ENCODE measurements at regions not wholly inside any gene's neighbourhood (a gene's known extent, or its start where the extent isn't known, plus 50 kb on each side); places are given as distances from the start of the nearest gene placed in this dataset.
A peak's percentile ranks its signal among the peaks of the same experiment; 100 is the strongest.
"Not testable (repeated sequence)": the region's sequence is repeated elsewhere in the genome, so short reads cannot be mapped to it uniquely, and the experiment has no call there.

GRCh38 chr11:67849766-67850165 lies 154.1 kb downstream of the UNC93B1 start:
- WGBS: 96% methylated on average over 7 of the region's 7 CpGs
- H3K27ac ChIP-seq (ENCODE audit: low read depth in 1 of 2, low read length in 1 of 2); H3K4me3 ChIP-seq (ENCODE audit: low read length in 2 of 2); H3K27me3 ChIP-seq (ENCODE audit: control insufficient read depth in 2 of 2, insufficient read depth in 1 of 2, low read length in 1 of 2); H3K4me1 ChIP-seq (ENCODE audit: control insufficient read depth in 2 of 2, insufficient read depth in 2 of 2, low read length in 2 of 2); DNase-seq (ENCODE audit: low read depth in 6 of 9, low spot score in 9 of 9); H3K36me3 ChIP-seq (ENCODE audit: control insufficient read depth in 2 of 2, insufficient read depth in 2 of 2, low read length in 1 of 2); H3K9me3 ChIP-seq (ENCODE audit: control insufficient read depth in 2 of 2, insufficient read depth in 1 of 2, low read length in 1 of 2): not testable (repeated sequence)

- 73% methylated on average over 25 of the region's 25 CpGs for WGBS
- H3K36me3 ChIP-seq (ENCODE audit: control insufficient read depth in 2 of 2, insufficient read depth in 2 of 2, low read length in 1 of 2); H3K9me3 ChIP-seq (ENCODE audit: control insufficient read depth in 2 of 2, insufficient read depth in 1 of 2, low read length in 1 of 2); H3K4me3 ChIP-seq (ENCODE audit: low read length in 2 of 2); H3K27me3 ChIP-seq (ENCODE audit: control insufficient read depth in 2 of 2, insufficient read depth in 1 of 2, low read length in 1 of 2); H3K4me1 ChIP-seq (ENCODE audit: control insufficient read depth in 2 of 2, insufficient read depth in 2 of 2, low read length in 2 of 2); DNase-seq (ENCODE audit: low read depth in 6 of 9, low spot score in 9 of 9): not testable (repeated sequence)
- peak overlapping the region; percentile 47 to 60 for H3K27ac ChIP-seq (ENCODE audit: low read depth in 1 of 2, low read length in 1 of 2)
These were observed 155.7 kb downstream of the UNC93B1 start for GRCh38 chr11:67847896-67848875.

- not testable (repeated sequence) for H3K9me3 ChIP-seq (ENCODE audit: control insufficient read depth in 2 of 2, insufficient read depth in 1 of 2, low read length in 1 of 2); H3K27me3 ChIP-seq (ENCODE audit: control insufficient read depth in 2 of 2, insufficient read depth in 1 of 2, low read length in 1 of 2); H3K36me3 ChIP-seq (ENCODE audit: control insufficient read depth in 2 of 2, insufficient read depth in 2 of 2, low read length in 1 of 2); DNase-seq (ENCODE audit: low read depth in 6 of 9, low spot score in 9 of 9); H3K27ac ChIP-seq (ENCODE audit: low read depth in 1 of 2, low read length in 1 of 2); H3K4me3 ChIP-seq (ENCODE audit: low read length in 2 of 2); H3K4me1 ChIP-seq (ENCODE audit: control insufficient read depth in 2 of 2, insufficient read depth in 2 of 2, low read length in 2 of 2)
- 96% methylated on average over 3 of the region's 3 CpGs for WGBS
These were observed 157.6 kb downstream of the UNC93B1 start for GRCh38 chr11:67846303-67846702.

- not testable (repeated sequence) for DNase-seq (ENCODE audit: low read depth in 6 of 9, low spot score in 9 of 9); H3K27ac ChIP-seq (ENCODE audit: low read depth in 1 of 2, low read length in 1 of 2); H3K4me3 ChIP-seq (ENCODE audit: low read length in 2 of 2); H3K36me3 ChIP-seq (ENCODE audit: control insufficient read depth in 2 of 2, insufficient read depth in 2 of 2, low read length in 1 of 2); H3K9me3 ChIP-seq (ENCODE audit: control insufficient read depth in 2 of 2, insufficient read depth in 1 of 2, low read length in 1 of 2); H3K4me1 ChIP-seq (ENCODE audit: control insufficient read depth in 2 of 2, insufficient read depth in 2 of 2, low read length in 2 of 2); H3K27me3 ChIP-seq (ENCODE audit: control insufficient read depth in 2 of 2, insufficient read depth in 1 of 2, low read length in 1 of 2)
- 61% methylated on average over 2 of the region's 5 CpGs for WGBS
These were observed 158.6 kb downstream of the UNC93B1 start for GRCh38 chr11:67845296-67845695.

- H3K9me3 ChIP-seq (ENCODE audit: control insufficient read depth in 2 of 2, insufficient read depth in 1 of 2, low read length in 1 of 2); DNase-seq (ENCODE audit: low read depth in 6 of 9, low spot score in 9 of 9); H3K36me3 ChIP-seq (ENCODE audit: control insufficient read depth in 2 of 2, insufficient read depth in 2 of 2, low read length in 1 of 2); H3K27me3 ChIP-seq (ENCODE audit: control insufficient read depth in 2 of 2, insufficient read depth in 1 of 2, low read length in 1 of 2); H3K4me1 ChIP-seq (ENCODE audit: control insufficient read depth in 2 of 2, insufficient read depth in 2 of 2, low read length in 2 of 2); H3K27ac ChIP-seq (ENCODE audit: low read depth in 1 of 2, low read length in 1 of 2); H3K4me3 ChIP-seq (ENCODE audit: low read length in 2 of 2): not testable (repeated sequence)
- WGBS: 75% methylated on average over 7 of the region's 7 CpGs
These were observed 163.3 kb downstream of the UNC93B1 start for GRCh38 chr11:67840599-67840998.

- not testable (repeated sequence) for H3K36me3 ChIP-seq (ENCODE audit: control insufficient read depth in 2 of 2, insufficient read depth in 2 of 2, low read length in 1 of 2); H3K27ac ChIP-seq (ENCODE audit: low read depth in 1 of 2, low read length in 1 of 2); H3K4me1 ChIP-seq (ENCODE audit: control insufficient read depth in 2 of 2, insufficient read depth in 2 of 2, low read length in 2 of 2); DNase-seq (ENCODE audit: low read depth in 6 of 9, low spot score in 9 of 9); H3K4me3 ChIP-seq (ENCODE audit: low read length in 2 of 2); H3K9me3 ChIP-seq (ENCODE audit: control insufficient read depth in 2 of 2, insufficient read depth in 1 of 2, low read length in 1 of 2)
- peaks cover 0 to 11% of the 10 kb centered on the region in 2 donors for H3K27me3 ChIP-seq (ENCODE audit: control insufficient read depth in 2 of 2, insufficient read depth in 1 of 2, low read length in 1 of 2)
- 93% methylated on average over 7 of the region's 7 CpGs for WGBS
These were observed 155.7 kb upstream of the ALDH3B2 start for GRCh38 chr11:67830152-67830551.

- H3K27ac ChIP-seq (ENCODE audit: low read depth in 1 of 2, low read length in 1 of 2); DNase-seq (ENCODE audit: low read depth in 6 of 9, low spot score in 9 of 9); H3K36me3 ChIP-seq (ENCODE audit: control insufficient read depth in 2 of 2, insufficient read depth in 2 of 2, low read length in 1 of 2); H3K4me3 ChIP-seq (ENCODE audit: low read length in 2 of 2); H3K4me1 ChIP-seq (ENCODE audit: control insufficient read depth in 2 of 2, insufficient read depth in 2 of 2, low read length in 2 of 2); H3K9me3 ChIP-seq (ENCODE audit: control insufficient read depth in 2 of 2, insufficient read depth in 1 of 2, low read length in 1 of 2): not testable (repeated sequence)
- H3K27me3 ChIP-seq (ENCODE audit: control insufficient read depth in 2 of 2, insufficient read depth in 1 of 2, low read length in 1 of 2): peaks cover 0 to 13% of the 10 kb centered on the region in 2 donors
- 57% methylated on average over 4 of the region's 4 CpGs for WGBS
These were observed 152.5 kb upstream of the ALDH3B2 start for GRCh38 chr11:67826951-67827296.

GRCh38 chr11:67826028-67826950 lies 151.9 kb upstream of the ALDH3B2 start:
- not testable (repeated sequence) for H3K4me3 ChIP-seq (ENCODE audit: low read length in 2 of 2); H3K36me3 ChIP-seq (ENCODE audit: control insufficient read depth in 2 of 2, insufficient read depth in 2 of 2, low read length in 1 of 2); H3K27ac ChIP-seq (ENCODE audit: low read depth in 1 of 2, low read length in 1 of 2); H3K9me3 ChIP-seq (ENCODE audit: control insufficient read depth in 2 of 2, insufficient read depth in 1 of 2, low read length in 1 of 2); H3K4me1 ChIP-seq (ENCODE audit: control insufficient read depth in 2 of 2, insufficient read depth in 2 of 2, low read length in 2 of 2); DNase-seq (ENCODE audit: low read depth in 6 of 9, low spot score in 9 of 9)
- 23% methylated on average over 25 of the region's 25 CpGs for WGBS
- peaks cover 0 to 13% of the 10 kb centered on the region in 2 donors for H3K27me3 ChIP-seq (ENCODE audit: control insufficient read depth in 2 of 2, insufficient read depth in 1 of 2, low read length in 1 of 2)

- not testable (repeated sequence) for H3K4me3 ChIP-seq (ENCODE audit: low read length in 2 of 2); DNase-seq (ENCODE audit: low read depth in 6 of 9, low spot score in 9 of 9); H3K9me3 ChIP-seq (ENCODE audit: control insufficient read depth in 2 of 2, insufficient read depth in 1 of 2, low read length in 1 of 2); H3K27ac ChIP-seq (ENCODE audit: low read depth in 1 of 2, low read length in 1 of 2); H3K4me1 ChIP-seq (ENCODE audit: control insufficient read depth in 2 of 2, insufficient read depth in 2 of 2, low read length in 2 of 2); H3K36me3 ChIP-seq (ENCODE audit: control insufficient read depth in 2 of 2, insufficient read depth in 2 of 2, low read length in 1 of 2)
- peaks cover 0 to 13% of the 10 kb centered on the region in 2 donors for H3K27me3 ChIP-seq (ENCODE audit: control insufficient read depth in 2 of 2, insufficient read depth in 1 of 2, low read length in 1 of 2)
- 93% methylated on average over 3 of the region's 3 CpGs for WGBS
These were observed 150.4 kb upstream of the ALDH3B2 start for GRCh38 chr11:67824861-67825260.
